Smooth muscle cell (in vitro differentiated cells): ENCODE measurements at regions not wholly inside any gene's neighbourhood (a gene's known extent, or its start where the extent isn't known, plus 50 kb on each side); places are given as distances from the start of the nearest gene placed in this dataset.

Experiments
- DNase-seq: peaks from one replicate; lab custom pipeline; 2025; ENCODE audit not compliant: unreplicated experiment; lab: John Stamatoyannopoulos, UW
- H2AFZ ChIP-seq: fragments of 200-600 bp; sonication (generic); 2 replicates; pipeline ENCODE4 v1.6.0; 2016; ENCODE audit warnings: antibody characterized with exemption, low read depth, mild to moderate bottlenecking
- H3F3A ChIP-seq: fragments of 200-600 bp; sonication (generic); 2 replicates; pipeline ENCODE4 v1.6.0; 2017; ENCODE audit warnings: antibody characterized with exemption, low read depth
- H3K27ac ChIP-seq: fragments of 200-600 bp; sonication (generic); 2 replicates; pipeline ENCODE4 v1.5.1; 2016; ENCODE audit warnings: low read depth, mild to moderate bottlenecking
- H3K27me3 ChIP-seq: fragments of 200-600 bp; sonication (generic); 2 replicates; pipeline ENCODE4 v1.6.1; 2016; ENCODE audit warnings: low read depth, mild to moderate bottlenecking
- H3K36me3 ChIP-seq: fragments of 200-600 bp; sonication (generic); 2 replicates; pipeline ENCODE4 v1.5.1; 2016; ENCODE audit warnings: low read depth
- H3K4me1 ChIP-seq: fragments of 200-600 bp; sonication (generic); 2 replicates; pipeline ENCODE4 v1.5.1; 2016; ENCODE audit warnings: low read depth
- H3K4me2 ChIP-seq: fragments of 200-600 bp; sonication (generic); 2 replicates; pipeline ENCODE4 v1.6.0; 2016; ENCODE audit warnings: mild to moderate bottlenecking
- H3K4me3 ChIP-seq: fragments of 200-600 bp; sonication (generic); 2 replicates; pipeline ENCODE4 v1.5.1; 2016; ENCODE audit warnings: mild to moderate bottlenecking
- H3K79me2 ChIP-seq: fragments of 200-600 bp; sonication (generic); 2 replicates; pipeline ENCODE4 v1.6.0; 2016; ENCODE audit warnings: low read depth, mild to moderate bottlenecking
- H3K9ac ChIP-seq: fragments of 200-600 bp; sonication (generic); 2 replicates; pipeline ENCODE4 v1.6.0; 2016; ENCODE audit warnings: low read depth
- H3K9me3 ChIP-seq: fragments of 200-600 bp; sonication (generic); replicated peaks from 2 replicates; pipeline ENCODE4 v1.5.1; 2016; ENCODE audit warnings: low read depth
- H4K20me1 ChIP-seq: fragments of 200-600 bp; sonication (generic); 2 replicates; pipeline ENCODE4 v1.6.0; 2016; ENCODE audit warnings: low read depth
- CTCF ChIP-seq: fragments of 200-600 bp; sonication (generic); IDR thresholded peaks from 2 replicates; pipeline ENCODE4 v1.5.1; 2017; ENCODE audit warnings: borderline replicate concordance, mild to moderate bottlenecking, antibody characterized with exemption; ENCODE audit not compliant: insufficient read depth, poor library complexity, severe bottlenecking
- WGBS: methylation state at CpG from one replicate; pipeline ENCODE4 v1.1.7; 2016; ENCODE audit warnings: low lambda C conversion rate; 5-methylcytosine and 5-hydroxymethylcytosine counted together

DNA sequence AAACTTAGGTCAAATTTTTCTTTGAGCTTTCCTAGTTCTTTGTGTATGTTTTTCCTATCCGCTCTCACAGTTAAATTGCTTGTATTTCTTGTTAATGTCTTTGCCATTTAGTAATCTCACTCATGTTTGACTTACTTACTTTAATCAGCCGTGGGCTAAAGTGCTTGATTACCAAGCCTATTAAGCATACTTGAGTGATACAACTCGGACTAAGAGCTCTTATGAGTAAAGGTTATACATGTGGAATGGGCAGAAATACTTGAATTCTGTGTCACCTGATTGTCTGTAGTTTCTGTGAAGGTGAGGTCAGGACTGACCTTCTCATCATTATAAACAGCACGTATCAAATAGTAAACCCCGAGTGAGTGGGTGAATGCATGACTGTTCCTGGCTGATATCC lies 664.5 kb downstream of the PDHA2 start:
- H4K20me1 ChIP-seq, result no peaks in the 10 kb centered on the region
- WGBS, result 67% methylated on average over 5 of the region's 5 CpGs

GRCh38 chr4:96509039-96509741 lies 669.3 kb downstream of the PDHA2 start:
- no peak overlapping the region for H3K4me2 ChIP-seq
- no peak overlapping the region for H3K27ac ChIP-seq
- 88% methylated on average over 2 of the region's 2 CpGs for WGBS
- no peak for TF ChIP-seq CTCF
- no peak overlapping the region for H3K9ac ChIP-seq
- no peaks in the 10 kb centered on the region for H3K9me3 ChIP-seq
- no peaks in the 10 kb centered on the region for H4K20me1 ChIP-seq
- no peaks in the 10 kb centered on the region for H3K79me2 ChIP-seq
- H3K27me3 ChIP-seq, result no peaks in the 10 kb centered on the region
- no peak for DNase-seq
- no peaks in the 10 kb centered on the region for H3K4me1 ChIP-seq
- no peak overlapping the region for H3K4me3 ChIP-seq
- H3F3A ChIP-seq, result no peaks in the 10 kb centered on the region
- H3K36me3 ChIP-seq, result no peaks in the 10 kb centered on the region
- H2AFZ ChIP-seq, result no peak overlapping the region

More for the DNA sequence above, 664.5 kb downstream of the PDHA2 start:
- Histone ChIP-seq H3K9ac (no peak overlapping the region), H3K4me2 (no peak overlapping the region), H3F3A (no peaks in the 10 kb centered on the region), H3K9me3 (no peaks in the 10 kb centered on the region), H3K27me3 (no peaks in the 10 kb centered on the region), H3K36me3 (no peaks in the 10 kb centered on the region), H3K27ac (no peak overlapping the region), H3K79me2 (no peaks in the 10 kb centered on the region), H3K4me3 (no peak overlapping the region), H2AFZ (no peak overlapping the region), H3K4me1 (no peaks in the 10 kb centered on the region)
- no peak for TF ChIP-seq CTCF
- DNase-seq, result no peak

DNA sequence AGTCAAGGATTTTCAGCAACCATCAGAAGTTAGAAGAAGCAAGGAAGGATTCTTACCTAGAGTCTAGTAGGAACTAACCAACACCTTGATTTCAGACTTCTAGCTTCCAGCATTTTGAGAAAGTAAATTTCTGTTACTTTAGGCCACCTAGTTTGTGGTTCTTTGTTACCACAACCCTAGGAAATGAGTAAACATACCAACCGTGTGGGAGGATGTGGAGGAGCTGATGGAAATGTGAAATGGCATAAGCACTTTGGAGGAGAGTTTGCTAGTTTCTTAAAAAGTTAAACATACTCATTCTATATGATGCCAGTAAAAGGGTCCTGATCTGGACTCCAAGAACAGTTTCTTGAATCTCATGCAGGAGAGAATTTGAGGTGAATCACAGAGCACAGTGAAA lies 679.4 kb downstream of the PDHA2 start:
- no peaks in the 10 kb centered on the region for H3K36me3 ChIP-seq
- DNase-seq, result no peak
- TF ChIP-seq CTCF, result no peak
- 51% methylated on average over 1 of the region's 1 CpG for WGBS
- no peaks in the 10 kb centered on the region for H3K9me3 ChIP-seq
- no peaks in the 10 kb centered on the region for H3K4me1 ChIP-seq
- H3F3A ChIP-seq, result no peaks in the 10 kb centered on the region
- H2AFZ ChIP-seq, result no peak overlapping the region
- no peaks in the 10 kb centered on the region for H4K20me1 ChIP-seq
- H3K27me3 ChIP-seq, result no peaks in the 10 kb centered on the region
- no peak overlapping the region for H3K27ac ChIP-seq
- no peak overlapping the region for H3K9ac ChIP-seq
- no peak overlapping the region for H3K4me2 ChIP-seq
- no peaks in the 10 kb centered on the region for H3K79me2 ChIP-seq
- H3K4me3 ChIP-seq, result no peak overlapping the region

DNA sequence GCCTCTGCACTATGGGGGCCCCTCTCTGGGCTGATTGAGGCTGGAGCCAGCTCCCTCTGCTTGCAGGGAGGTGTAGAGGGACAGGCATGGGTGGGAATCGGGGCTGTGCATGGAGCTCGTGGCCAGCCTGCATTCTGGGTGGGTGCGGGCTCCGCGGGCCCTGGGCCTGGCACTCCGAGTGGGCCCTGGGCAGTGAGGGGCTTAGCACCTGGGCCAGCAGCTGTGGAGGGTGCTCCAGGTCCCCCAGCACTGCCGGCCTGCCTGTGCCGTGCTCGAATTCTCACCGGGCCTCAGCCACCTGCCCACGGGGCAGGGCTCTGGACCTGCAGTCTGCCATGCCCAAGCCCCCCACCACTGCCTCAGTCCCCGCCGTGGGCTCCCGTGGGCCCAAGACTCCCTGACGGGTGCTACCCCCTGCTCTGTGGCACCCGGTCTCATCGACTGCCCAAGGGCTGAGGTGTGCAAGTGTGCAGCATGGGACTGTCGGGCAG lies 681.2 kb downstream of the PDHA2 start:
- Histone ChIP-seq H4K20me1 (no peaks in the 10 kb centered on the region), H2AFZ (no peak overlapping the region), H3K27ac (no peak overlapping the region), H3K4me1 (no peaks in the 10 kb centered on the region), H3K4me2 (no peak overlapping the region), H3K9me3 (no peaks in the 10 kb centered on the region), H3K36me3 (no peaks in the 10 kb centered on the region), H3F3A (no peaks in the 10 kb centered on the region), H3K9ac (no peak overlapping the region), H3K4me3 (no peak overlapping the region), H3K27me3 (no peaks in the 10 kb centered on the region), H3K79me2 (no peaks in the 10 kb centered on the region)
- DNase-seq, result no peak
- TF ChIP-seq CTCF, result no peak
- WGBS, result 93% methylated on average over 17 of the region's 18 CpGs
